ENCODE measurements at regions not wholly inside any gene's neighbourhood (a gene's known extent, or its start where the extent isn't known, plus 50 kb on each side); places are given as distances from the start of the nearest gene placed in this dataset.

GRCh38 chr12:60387356-60387755 is 791.5 kb downstream of the SLC16A7 start:
- WGBS, 2 experiments (ENCODE audit: low coverage in 1 of 2, low lambda C conversion rate in 2 of 2, missing lambda C conversion rate in 2 of 2) = 84 to 92% methylated on average over 12 of the region's 12 CpGs
- Histone ChIP-seq H3K9me2 (ENCODE audit: insufficient read depth) (no peaks in the 10 kb centered on the region), H3K9ac (no peak overlapping the region), H3K36me3 (ENCODE audit: low read depth) (no peaks in the 10 kb centered on the region), H4K20me1 (ENCODE audit: insufficient read depth) (no peaks in the 10 kb centered on the region), H3K4me1 (ENCODE audit: insufficient read depth) (peaks cover 10% of the 10 kb centered on the region), H3K27me3 (replicated peaks; ENCODE audit: insufficient read depth) (no peaks in the 10 kb centered on the region), H2AFZ (no peak overlapping the region), H3K79me2 (ENCODE audit: insufficient read depth) (no peaks in the 10 kb centered on the region), H3F3A (ENCODE audit: insufficient read depth) (no peaks in the 10 kb centered on the region), H3K4me3 (no peak overlapping the region), H3K4me2 (ENCODE audit: unreplicated experiment) (no peak overlapping the region), H3K9me3 (ENCODE audit: low read depth) (peaks cover 3% of the 10 kb centered on the region), H3K27ac (no peak overlapping the region)
- no peak for TF ChIP-seq EZH2 (IDR thresholded peaks at IDR 0.05; ENCODE audit: insufficient read depth, poor library complexity, severe bottlenecking)
- no peak for DNase-seq
- in situ Hi-C loops (cut with MboI) = no loop called here

GRCh38 chr12:60391051-60391450 is 795.2 kb downstream of the SLC16A7 start:
- 63 to 72% methylated on average over 3 of the region's 3 CpGs for WGBS, 2 experiments (ENCODE audit: low coverage in 1 of 2, low lambda C conversion rate in 2 of 2, missing lambda C conversion rate in 2 of 2)
- Histone ChIP-seq H3K4me3 (no peak overlapping the region), H3K9ac (no peak overlapping the region), H2AFZ (0 out of 2 replicates have a peak overlapping the region, but pooled peaks have one; percentile 17), H3K9me2 (ENCODE audit: insufficient read depth) (no peaks in the 10 kb centered on the region), H3K4me2 (ENCODE audit: unreplicated experiment) (no peak overlapping the region), H4K20me1 (ENCODE audit: insufficient read depth) (no peaks in the 10 kb centered on the region), H3K79me2 (ENCODE audit: insufficient read depth) (no peaks in the 10 kb centered on the region), H3K27ac (no peak overlapping the region), H3K36me3 (ENCODE audit: low read depth) (no peaks in the 10 kb centered on the region), H3K9me3 (ENCODE audit: low read depth) (no peaks in the 10 kb centered on the region), H3F3A (ENCODE audit: insufficient read depth) (peaks cover 20% of the 10 kb centered on the region; the same call in 1 of the 2 replicates), H3K27me3 (replicated peaks; ENCODE audit: insufficient read depth) (no peaks in the 10 kb centered on the region), H3K4me1 (ENCODE audit: insufficient read depth) (peaks cover 29% of the 10 kb centered on the region)
- DNase-seq = peak; percentile 2
- no peak for TF ChIP-seq EZH2 (IDR thresholded peaks at IDR 0.05; ENCODE audit: insufficient read depth, poor library complexity, severe bottlenecking)
- TF ChIP-seq EZH2phosphoT487 (IDR thresholded peaks at IDR 0.05; ENCODE audit: insufficient read depth, low read depth) = no peak
- in situ Hi-C loops (cut with MboI) = no loop called here

- no peak for DNase-seq
- no peaks in the 10 kb centered on the region for H3K79me2 ChIP-seq (ENCODE audit: insufficient read depth)
- no peaks in the 10 kb centered on the region for H3K27me3 ChIP-seq (replicated peaks; ENCODE audit: insufficient read depth)
- no peak overlapping the region for H3K9ac ChIP-seq
- H3K36me3 ChIP-seq (ENCODE audit: low read depth) = no peaks in the 10 kb centered on the region
- H4K20me1 ChIP-seq (ENCODE audit: insufficient read depth) = no peaks in the 10 kb centered on the region
- no peak overlapping the region for H3K27ac ChIP-seq
- H3K9me2 ChIP-seq (ENCODE audit: insufficient read depth) = no peaks in the 10 kb centered on the region
- no peaks in the 10 kb centered on the region for H3K9me3 ChIP-seq (ENCODE audit: low read depth)
- peaks cover 29% of the 10 kb centered on the region for H3K4me1 ChIP-seq (ENCODE audit: insufficient read depth)
- no peak overlapping the region for H2AFZ ChIP-seq
- no peak overlapping the region for H3K4me2 ChIP-seq (ENCODE audit: unreplicated experiment)
- in situ Hi-C loops (cut with MboI) = no loop called here
- no peak for TF ChIP-seq EZH2 (IDR thresholded peaks at IDR 0.05; ENCODE audit: insufficient read depth, poor library complexity, severe bottlenecking)
- no peak overlapping the region for H3K4me3 ChIP-seq
- peaks cover 20% of the 10 kb centered on the region; the same call in 1 of the 2 replicates for H3F3A ChIP-seq (ENCODE audit: insufficient read depth)
Observed at GRCh38 chr12:60391791-60392190, 796.0 kb downstream of the SLC16A7 start.

- Histone ChIP-seq H3F3A (ENCODE audit: insufficient read depth) (peaks cover 20% of the 10 kb centered on the region; the same call in 1 of the 2 replicates), H3K27me3 (replicated peaks; ENCODE audit: insufficient read depth) (no peaks in the 10 kb centered on the region), H3K4me3 (no peak overlapping the region), H2AFZ (no peak overlapping the region), H3K9ac (no peak overlapping the region), H3K79me2 (ENCODE audit: insufficient read depth) (no peaks in the 10 kb centered on the region), H4K20me1 (ENCODE audit: insufficient read depth) (no peaks in the 10 kb centered on the region), H3K9me2 (ENCODE audit: insufficient read depth) (no peaks in the 10 kb centered on the region), H3K9me3 (ENCODE audit: low read depth) (no peaks in the 10 kb centered on the region), H3K36me3 (ENCODE audit: low read depth) (no peaks in the 10 kb centered on the region), H3K4me1 (ENCODE audit: insufficient read depth) (peaks cover 29% of the 10 kb centered on the region), H3K4me2 (ENCODE audit: unreplicated experiment) (no peak overlapping the region), H3K27ac (no peak overlapping the region)
- DNase-seq = no peak
- in situ Hi-C loops (cut with MboI) = no loop called here
- 92 to 99% methylated on average over 5 of the region's 5 CpGs for WGBS, 2 experiments (ENCODE audit: low coverage in 1 of 2, low lambda C conversion rate in 2 of 2, missing lambda C conversion rate in 2 of 2)
- TF ChIP-seq EZH2phosphoT487 (IDR thresholded peaks at IDR 0.05; ENCODE audit: insufficient read depth, low read depth) (no peak), EZH2 (IDR thresholded peaks at IDR 0.05; ENCODE audit: insufficient read depth, poor library complexity, severe bottlenecking) (no peak)
Observed at GRCh38 chr12:60393093-60393492, 797.3 kb downstream of the SLC16A7 start.

- H3K9me2 ChIP-seq (ENCODE audit: insufficient read depth) = no peaks in the 10 kb centered on the region
- H3K27ac ChIP-seq = peak overlapping the region; percentile 20; the same call in 1 of the 2 replicates
- H3F3A ChIP-seq (ENCODE audit: insufficient read depth) = peaks cover 20% of the 10 kb centered on the region; the same call in 1 of the 2 replicates
- DNase-seq = peak; percentile 80
- H3K27me3 ChIP-seq (replicated peaks; ENCODE audit: insufficient read depth) = no peaks in the 10 kb centered on the region
- no peak overlapping the region for H3K4me3 ChIP-seq
- H3K9me3 ChIP-seq (ENCODE audit: low read depth) = no peaks in the 10 kb centered on the region
- in situ Hi-C loops (cut with MboI) = no loop called here
- H4K20me1 ChIP-seq (ENCODE audit: insufficient read depth) = no peaks in the 10 kb centered on the region
- TF ChIP-seq EZH2phosphoT487 (IDR thresholded peaks at IDR 0.05; ENCODE audit: insufficient read depth, low read depth) (no peak), EZH2 (IDR thresholded peaks at IDR 0.05; ENCODE audit: insufficient read depth, poor library complexity, severe bottlenecking) (no peak)
- H3K36me3 ChIP-seq (ENCODE audit: low read depth) = no peaks in the 10 kb centered on the region
- WGBS, 2 experiments (ENCODE audit: low coverage in 1 of 2, low lambda C conversion rate in 2 of 2, missing lambda C conversion rate in 2 of 2) = 37% methylated on average over 2 of the region's 2 CpGs
- no peak overlapping the region for H2AFZ ChIP-seq
- peaks cover 29% of the 10 kb centered on the region for H3K4me1 ChIP-seq (ENCODE audit: insufficient read depth)
- H3K4me2 ChIP-seq (ENCODE audit: unreplicated experiment) = peak overlapping the region; percentile 36
- no peak overlapping the region for H3K9ac ChIP-seq
- H3K79me2 ChIP-seq (ENCODE audit: insufficient read depth) = no peaks in the 10 kb centered on the region
Observed at GRCh38 chr12:60394665-60395064, 798.8 kb downstream of the SLC16A7 start.
